ENCODE measurements at regions not wholly inside any gene's neighbourhood (a gene's known extent, or its start where the extent isn't known, plus 50 kb on each side); places are given as distances from the start of the nearest gene placed in this dataset.

- TF ChIP-seq CTCF (IDR thresholded peaks at IDR 0.05), result no peak
- H3K4me3 ChIP-seq, result no peak overlapping the region
- H3K4me1 ChIP-seq (ENCODE audit: low read depth), result no peaks in the 10 kb centered on the region
- no peak for ATAC-seq
- DNase-seq, result no peak
- H3K36me3 ChIP-seq (ENCODE audit: low read depth), result no peaks in the 10 kb centered on the region
- no peaks in the 10 kb centered on the region for H3K9me3 ChIP-seq
- intact Hi-C loops (cut with DNase I, micrococcal nuclease), result no loop called here
Observed at GRCh38 chr4:163582703-163583102, 88.2 kb downstream of the TMA16 start.

- no peak for TF ChIP-seq CTCF (IDR thresholded peaks at IDR 0.05)
- no peaks in the 10 kb centered on the region for H3K36me3 ChIP-seq (ENCODE audit: low read depth)
- no peaks in the 10 kb centered on the region for H3K9me3 ChIP-seq
- intact Hi-C loops (cut with DNase I, micrococcal nuclease), result no loop called here
- DNase-seq, result no peak
- no peaks in the 10 kb centered on the region for H3K4me1 ChIP-seq (ENCODE audit: low read depth)
- H3K4me3 ChIP-seq, result no peak overlapping the region
- ATAC-seq, result peak; percentile 36
Observed at GRCh38 chr4:163587867-163588266, 93.4 kb downstream of the TMA16 start.

- no peak for DNase-seq
- no peak for TF ChIP-seq CTCF (IDR thresholded peaks at IDR 0.05)
- H3K9me3 ChIP-seq, result no peaks in the 10 kb centered on the region
- no peak for ATAC-seq
- H3K4me3 ChIP-seq, result no peak overlapping the region
- no peaks in the 10 kb centered on the region for H3K36me3 ChIP-seq (ENCODE audit: low read depth)
- no peaks in the 10 kb centered on the region for H3K4me1 ChIP-seq (ENCODE audit: low read depth)
- intact Hi-C loops (cut with DNase I, micrococcal nuclease), result no loop called here
Observed at GRCh38 chr4:163588532-163588931, 94.0 kb downstream of the TMA16 start.

- no peak overlapping the region for H3K4me3 ChIP-seq
- TF ChIP-seq CTCF (IDR thresholded peaks at IDR 0.05), result no peak
- no peaks in the 10 kb centered on the region for H3K9me3 ChIP-seq
- intact Hi-C loops (cut with DNase I, micrococcal nuclease), result no loop called here
- no peaks in the 10 kb centered on the region for H3K4me1 ChIP-seq (ENCODE audit: low read depth)
- no peak for DNase-seq
- no peaks in the 10 kb centered on the region for H3K36me3 ChIP-seq (ENCODE audit: low read depth)
- ATAC-seq, result no peak
Observed at GRCh38 chr4:163590103-163590502, 95.6 kb downstream of the TMA16 start.

- no peak for ATAC-seq
- intact Hi-C loops (cut with DNase I, micrococcal nuclease), result no loop called here
- H3K9me3 ChIP-seq, result no peaks in the 10 kb centered on the region
- TF ChIP-seq CTCF (IDR thresholded peaks at IDR 0.05), result no peak
- DNase-seq, result no peak
- no peaks in the 10 kb centered on the region for H3K4me1 ChIP-seq (ENCODE audit: low read depth)
- H3K4me3 ChIP-seq, result no peak overlapping the region
- no peaks in the 10 kb centered on the region for H3K36me3 ChIP-seq (ENCODE audit: low read depth)
Observed at GRCh38 chr4:163590619-163591264, 96.3 kb downstream of the TMA16 start.

- H3K4me3 ChIP-seq, result no peak overlapping the region
- no peaks in the 10 kb centered on the region for H3K36me3 ChIP-seq (ENCODE audit: low read depth)
- no peaks in the 10 kb centered on the region for H3K9me3 ChIP-seq
- no peak for TF ChIP-seq CTCF (IDR thresholded peaks at IDR 0.05)
- intact Hi-C loops (cut with DNase I, micrococcal nuclease), result no loop called here
- no peaks in the 10 kb centered on the region for H3K4me1 ChIP-seq (ENCODE audit: low read depth)
- DNase-seq (no peak), ATAC-seq (peak; percentile 63)
Observed at GRCh38 chr4:163591614-163592020, 97.1 kb downstream of the TMA16 start.
